SK-N-SH (cell line): ENCODE measurements at regions not wholly inside any gene's neighbourhood (a gene's known extent, or its start where the extent isn't known, plus 50 kb on each side); places are given as distances from the start of the nearest gene placed in this dataset.
"Not testable (repeated sequence)": the region's sequence is repeated elsewhere in the genome, so short reads cannot be mapped to it uniquely, and the experiment has no call there.

Experiments
- CHD2 ChIP-seq: fragments of 150-350 bp; IDR thresholded peaks from 2 replicates; pipeline ENCODE4 v1.6.1; 2018; ENCODE audit warnings: low read length; ENCODE audit not compliant: partially characterized antibody
- EP300 ChIP-seq, 2 experiments: IDR thresholded peaks; 2 replicates each; pipeline versions ENCODE4 v1.4.0 to v1.6.1; 2012; ENCODE audit warnings: borderline replicate concordance in 1 of 2, low read depth in 1 of 2, low read length in 1 of 2
- FOSL2 ChIP-seq: IDR thresholded peaks from 2 replicates; pipeline ENCODE4 v1.4.0; 2012; ENCODE audit warnings: low read depth, mild to moderate bottlenecking, moderate library complexity, borderline replicate concordance
- FOXM1 ChIP-seq: IDR thresholded peaks from 2 replicates; pipeline ENCODE4 v1.4.0; 2012; ENCODE audit warnings: low read depth, mild to moderate bottlenecking
- JUND ChIP-seq: IDR thresholded peaks from 2 replicates; pipeline ENCODE4 v1.4.0; 2012
- MXI1 ChIP-seq: IDR thresholded peaks from 2 replicates; pipeline ENCODE4 v1.6.1; 2012; ENCODE audit warnings: mild to moderate bottlenecking, low read depth, low read length, improper control_type of control experiment
- POLR2AphosphoS5 ChIP-seq: IDR thresholded peaks from 2 replicates; pipeline ENCODE4 v1.6.1; 2012; ENCODE audit warnings: low read depth, low read length
- RFX5 ChIP-seq: IDR thresholded peaks from 2 replicates; pipeline ENCODE4 v1.6.1; 2012; ENCODE audit warnings: mild to moderate bottlenecking, improper control_type of control experiment, low read length
- RXRA ChIP-seq: IDR thresholded peaks from 2 replicates; pipeline ENCODE4 v1.4.0; 2012; ENCODE audit warnings: low read depth, mild to moderate bottlenecking, borderline replicate concordance
- YY1 ChIP-seq: IDR thresholded peaks from 2 replicates; pipeline ENCODE4 v1.4.0; 2012; ENCODE audit warnings: low read depth, mild to moderate bottlenecking
- TF ChIP-seq, protein P1 (sequence below): IDR thresholded peaks from 2 replicates; pipeline ENCODE4 v1.6.1; 2012; ENCODE audit warnings: mild to moderate bottlenecking, low read depth, low read length, moderate library complexity
- TF ChIP-seq, protein P2 (sequence below): fragments of 200-600 bp; sonication (generic); IDR thresholded peaks from 2 replicates; pipeline ENCODE4 v1.6.1; 2017; ENCODE audit warnings: antibody characterized with exemption, mild to moderate bottlenecking, moderate library complexity
- TF ChIP-seq, protein P3 (sequence below): IDR thresholded peaks from 2 replicates; pipeline ENCODE4 v1.4.0; 2012; ENCODE audit warnings: low read depth
- TF ChIP-seq, protein P4 (sequence below): IDR thresholded peaks from 2 replicates; pipeline ENCODE4 v1.4.0; 2012; ENCODE audit warnings: low read depth, borderline replicate concordance

DNA sequence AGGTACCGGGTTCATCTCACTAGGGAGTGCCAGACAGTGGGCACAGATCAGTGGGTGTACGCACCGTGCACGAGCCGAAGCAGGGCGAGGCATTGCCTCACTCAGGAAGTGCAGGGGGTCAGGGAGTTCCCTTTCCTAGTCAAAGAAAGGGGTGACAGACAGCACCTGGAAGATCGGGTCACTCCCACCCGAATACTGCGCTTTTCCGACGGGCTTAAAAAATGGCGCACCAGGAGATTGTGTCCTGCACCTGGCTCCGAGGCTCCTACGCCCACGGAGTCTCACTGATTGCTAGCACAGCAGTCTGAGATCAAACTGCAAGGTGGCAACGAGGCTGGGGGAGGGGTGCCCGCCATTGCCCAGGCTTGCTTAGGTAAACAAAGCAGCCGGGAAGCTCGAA lies 1188.5 kb downstream of the FAM133A start:
- TF ChIP-seq, protein P1, sequence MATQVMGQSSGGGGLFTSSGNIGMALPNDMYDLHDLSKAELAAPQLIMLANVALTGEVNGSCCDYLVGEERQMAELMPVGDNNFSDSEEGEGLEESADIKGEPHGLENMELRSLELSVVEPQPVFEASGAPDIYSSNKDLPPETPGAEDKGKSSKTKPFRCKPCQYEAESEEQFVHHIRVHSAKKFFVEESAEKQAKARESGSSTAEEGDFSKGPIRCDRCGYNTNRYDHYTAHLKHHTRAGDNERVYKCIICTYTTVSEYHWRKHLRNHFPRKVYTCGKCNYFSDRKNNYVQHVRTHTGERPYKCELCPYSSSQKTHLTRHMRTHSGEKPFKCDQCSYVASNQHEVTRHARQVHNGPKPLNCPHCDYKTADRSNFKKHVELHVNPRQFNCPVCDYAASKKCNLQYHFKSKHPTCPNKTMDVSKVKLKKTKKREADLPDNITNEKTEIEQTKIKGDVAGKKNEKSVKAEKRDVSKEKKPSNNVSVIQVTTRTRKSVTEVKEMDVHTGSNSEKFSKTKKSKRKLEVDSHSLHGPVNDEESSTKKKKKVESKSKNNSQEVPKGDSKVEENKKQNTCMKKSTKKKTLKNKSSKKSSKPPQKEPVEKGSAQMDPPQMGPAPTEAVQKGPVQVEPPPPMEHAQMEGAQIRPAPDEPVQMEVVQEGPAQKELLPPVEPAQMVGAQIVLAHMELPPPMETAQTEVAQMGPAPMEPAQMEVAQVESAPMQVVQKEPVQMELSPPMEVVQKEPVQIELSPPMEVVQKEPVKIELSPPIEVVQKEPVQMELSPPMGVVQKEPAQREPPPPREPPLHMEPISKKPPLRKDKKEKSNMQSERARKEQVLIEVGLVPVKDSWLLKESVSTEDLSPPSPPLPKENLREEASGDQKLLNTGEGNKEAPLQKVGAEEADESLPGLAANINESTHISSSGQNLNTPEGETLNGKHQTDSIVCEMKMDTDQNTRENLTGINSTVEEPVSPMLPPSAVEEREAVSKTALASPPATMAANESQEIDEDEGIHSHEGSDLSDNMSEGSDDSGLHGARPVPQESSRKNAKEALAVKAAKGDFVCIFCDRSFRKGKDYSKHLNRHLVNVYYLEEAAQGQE = not testable (repeated sequence)
- TF ChIP-seq, protein P2, sequence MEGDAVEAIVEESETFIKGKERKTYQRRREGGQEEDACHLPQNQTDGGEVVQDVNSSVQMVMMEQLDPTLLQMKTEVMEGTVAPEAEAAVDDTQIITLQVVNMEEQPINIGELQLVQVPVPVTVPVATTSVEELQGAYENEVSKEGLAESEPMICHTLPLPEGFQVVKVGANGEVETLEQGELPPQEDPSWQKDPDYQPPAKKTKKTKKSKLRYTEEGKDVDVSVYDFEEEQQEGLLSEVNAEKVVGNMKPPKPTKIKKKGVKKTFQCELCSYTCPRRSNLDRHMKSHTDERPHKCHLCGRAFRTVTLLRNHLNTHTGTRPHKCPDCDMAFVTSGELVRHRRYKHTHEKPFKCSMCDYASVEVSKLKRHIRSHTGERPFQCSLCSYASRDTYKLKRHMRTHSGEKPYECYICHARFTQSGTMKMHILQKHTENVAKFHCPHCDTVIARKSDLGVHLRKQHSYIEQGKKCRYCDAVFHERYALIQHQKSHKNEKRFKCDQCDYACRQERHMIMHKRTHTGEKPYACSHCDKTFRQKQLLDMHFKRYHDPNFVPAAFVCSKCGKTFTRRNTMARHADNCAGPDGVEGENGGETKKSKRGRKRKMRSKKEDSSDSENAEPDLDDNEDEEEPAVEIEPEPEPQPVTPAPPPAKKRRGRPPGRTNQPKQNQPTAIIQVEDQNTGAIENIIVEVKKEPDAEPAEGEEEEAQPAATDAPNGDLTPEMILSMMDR = not testable (repeated sequence)
- TF ChIP-seq FOXM1; CHD2; YY1; EP300 (IDR thresholded peaks at IDR 0.05; ENCODE audit: borderline replicate concordance in 1 of 2, low read depth in 1 of 2, low read length in 1 of 2); MXI1; RXRA; RFX5; POLR2AphosphoS5; FOSL2; JUND: not testable (repeated sequence)
- TF ChIP-seq, protein P3, sequence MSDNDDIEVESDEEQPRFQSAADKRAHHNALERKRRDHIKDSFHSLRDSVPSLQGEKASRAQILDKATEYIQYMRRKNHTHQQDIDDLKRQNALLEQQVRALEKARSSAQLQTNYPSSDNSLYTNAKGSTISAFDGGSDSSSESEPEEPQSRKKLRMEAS = not testable (repeated sequence)
- TF ChIP-seq, protein P4, sequence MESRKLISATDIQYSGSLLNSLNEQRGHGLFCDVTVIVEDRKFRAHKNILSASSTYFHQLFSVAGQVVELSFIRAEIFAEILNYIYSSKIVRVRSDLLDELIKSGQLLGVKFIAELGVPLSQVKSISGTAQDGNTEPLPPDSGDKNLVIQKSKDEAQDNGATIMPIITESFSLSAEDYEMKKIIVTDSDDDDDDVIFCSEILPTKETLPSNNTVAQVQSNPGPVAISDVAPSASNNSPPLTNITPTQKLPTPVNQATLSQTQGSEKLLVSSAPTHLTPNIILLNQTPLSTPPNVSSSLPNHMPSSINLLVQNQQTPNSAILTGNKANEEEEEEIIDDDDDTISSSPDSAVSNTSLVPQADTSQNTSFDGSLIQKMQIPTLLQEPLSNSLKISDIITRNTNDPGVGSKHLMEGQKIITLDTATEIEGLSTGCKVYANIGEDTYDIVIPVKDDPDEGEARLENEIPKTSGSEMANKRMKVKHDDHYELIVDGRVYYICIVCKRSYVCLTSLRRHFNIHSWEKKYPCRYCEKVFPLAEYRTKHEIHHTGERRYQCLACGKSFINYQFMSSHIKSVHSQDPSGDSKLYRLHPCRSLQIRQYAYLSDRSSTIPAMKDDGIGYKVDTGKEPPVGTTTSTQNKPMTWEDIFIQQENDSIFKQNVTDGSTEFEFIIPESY = not testable (repeated sequence)
